GM19328 (cell line): ENCODE measurements at regions not wholly inside any gene's neighbourhood (a gene's known extent, or its start where the extent isn't known, plus 50 kb on each side); places are given as distances from the start of the nearest gene placed in this dataset.
A peak's percentile ranks its signal among the peaks of the same experiment; 100 is the strongest.

Source experiments
- ATAC-seq: cut with Tn5 transposase; IDR thresholded peaks from one replicate; pipeline ENCODE4 v1.9.1; 2021; ENCODE audit warnings: mild to moderate bottlenecking, moderate library complexity; ENCODE audit not compliant: unreplicated experiment

DNA sequence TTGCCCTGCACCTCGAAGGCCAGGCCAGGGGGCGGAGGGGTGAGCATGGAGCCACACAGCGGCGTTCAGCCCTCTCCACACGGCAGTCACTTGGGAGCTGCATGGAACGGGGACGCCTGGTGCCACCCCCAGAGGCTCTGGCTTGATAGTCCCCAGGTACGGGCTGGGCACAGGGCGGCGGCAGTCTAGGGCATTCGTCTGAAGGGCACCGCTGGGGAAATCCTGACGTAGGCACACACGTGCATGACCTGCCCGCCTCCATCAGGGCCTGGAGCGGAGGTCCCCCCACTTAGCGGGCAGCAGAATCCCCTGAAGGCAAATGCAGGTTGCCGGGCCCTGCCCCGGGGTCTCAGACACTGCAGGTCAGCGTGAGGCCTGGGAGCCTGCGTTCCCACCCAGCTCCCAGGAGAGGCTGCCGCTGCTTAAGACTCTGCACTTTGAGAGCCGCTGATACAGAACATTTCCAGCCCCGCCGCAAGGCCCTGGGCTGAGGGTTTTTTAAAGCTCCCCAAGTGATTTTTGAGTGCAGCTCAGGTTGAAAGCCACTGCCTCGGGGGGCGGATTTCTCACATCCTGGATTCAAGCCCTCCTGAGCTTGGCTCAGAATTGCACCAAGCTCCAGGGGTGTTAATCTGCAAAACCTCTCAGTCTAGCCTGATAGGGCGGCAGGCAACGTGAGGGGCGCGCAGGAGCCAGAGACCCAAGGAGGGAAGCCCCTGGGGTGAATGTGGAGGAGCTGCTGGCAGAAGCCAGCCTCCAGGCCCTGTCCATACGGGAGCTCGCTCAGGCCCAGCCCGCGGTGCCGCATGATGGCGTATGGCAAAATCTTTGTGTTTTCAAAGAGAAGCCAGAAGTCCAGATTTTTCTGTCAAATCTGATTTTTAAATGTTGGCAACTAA is 182.3 kb upstream of the GSE1 start:
- no peak for ATAC-seq

- ATAC-seq: no peak
These were observed 181.5 kb upstream of the GSE1 start for GRCh38 chr16:85431431-85432124.

GRCh38 chr16:85432606-85433005 is 180.5 kb upstream of the GSE1 start:
- no peak for ATAC-seq

DNA sequence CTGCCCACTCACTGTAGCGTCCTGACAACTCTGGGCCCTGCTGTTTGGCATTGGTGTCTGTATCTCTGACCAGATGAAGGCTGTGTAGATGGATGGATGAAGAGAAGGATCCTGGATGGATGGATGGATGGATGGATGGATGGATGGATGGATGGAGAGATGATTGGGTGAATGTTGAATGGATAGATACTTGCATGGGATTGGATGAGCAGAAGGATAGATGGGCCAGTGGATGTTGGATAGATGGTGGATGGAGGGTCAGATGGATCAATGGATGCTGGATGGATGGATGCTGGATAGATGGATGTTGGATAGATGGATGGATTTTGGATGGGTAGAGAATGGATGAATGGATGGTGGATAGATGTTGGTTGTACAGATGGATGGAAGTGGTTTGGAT is 179.6 kb upstream of the GSE1 start:
- no peak for ATAC-seq

- no peak for ATAC-seq
These were observed 177.8 kb upstream of the GSE1 start for GRCh38 chr16:85435286-85435685.

GRCh38 chr16:85435700-85436099 is 177.4 kb upstream of the GSE1 start:
- ATAC-seq: no peak

- ATAC-seq: no peak
These were observed 176.9 kb upstream of the GSE1 start for GRCh38 chr16:85436207-85436606.

GRCh38 chr16:85436636-85437165 is 176.4 kb upstream of the GSE1 start:
- no peak for ATAC-seq

DNA sequence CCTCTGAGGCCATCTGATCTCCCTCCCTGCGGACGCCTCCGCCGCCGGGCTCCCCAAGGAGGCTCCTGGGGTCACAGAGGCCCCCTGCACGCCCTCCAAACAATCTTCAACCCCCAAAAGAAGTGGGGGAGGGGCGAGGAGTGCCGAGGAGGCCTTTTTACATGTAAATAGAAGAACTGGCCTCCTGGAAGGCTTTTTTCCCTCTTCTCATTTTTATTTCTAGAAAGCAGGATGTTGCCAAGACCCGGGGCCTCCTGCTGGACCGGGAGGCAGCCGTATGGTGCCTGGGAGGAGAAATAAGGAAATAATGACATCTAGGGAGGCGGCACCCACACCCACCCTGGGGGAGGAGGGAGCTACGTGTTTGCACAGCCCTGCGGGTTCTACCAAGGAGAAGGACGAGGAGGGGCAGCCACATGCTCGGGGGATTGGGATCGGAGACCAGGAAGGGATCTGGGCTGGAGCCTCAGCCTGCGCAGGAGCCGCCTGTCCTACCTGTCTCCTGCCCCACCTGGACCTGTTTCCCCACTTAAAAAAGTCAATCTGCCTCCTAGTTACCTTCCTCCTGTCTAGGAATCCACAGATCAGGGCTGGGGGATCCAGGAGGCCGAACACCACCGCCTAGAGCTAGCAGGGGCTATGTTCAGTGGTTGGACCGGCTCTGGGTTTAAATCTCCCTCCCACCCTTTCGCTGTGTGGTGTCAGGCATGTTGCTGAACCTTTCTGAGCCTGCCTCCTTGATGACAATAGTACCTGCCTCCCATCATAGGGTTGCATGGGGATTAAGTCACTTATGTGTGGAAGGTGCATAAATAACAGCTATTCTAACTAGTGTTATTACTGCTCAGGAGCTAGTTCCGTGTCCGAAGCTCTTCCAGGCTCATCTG is 175.7 kb upstream of the GSE1 start:
- no peak for ATAC-seq

DNA sequence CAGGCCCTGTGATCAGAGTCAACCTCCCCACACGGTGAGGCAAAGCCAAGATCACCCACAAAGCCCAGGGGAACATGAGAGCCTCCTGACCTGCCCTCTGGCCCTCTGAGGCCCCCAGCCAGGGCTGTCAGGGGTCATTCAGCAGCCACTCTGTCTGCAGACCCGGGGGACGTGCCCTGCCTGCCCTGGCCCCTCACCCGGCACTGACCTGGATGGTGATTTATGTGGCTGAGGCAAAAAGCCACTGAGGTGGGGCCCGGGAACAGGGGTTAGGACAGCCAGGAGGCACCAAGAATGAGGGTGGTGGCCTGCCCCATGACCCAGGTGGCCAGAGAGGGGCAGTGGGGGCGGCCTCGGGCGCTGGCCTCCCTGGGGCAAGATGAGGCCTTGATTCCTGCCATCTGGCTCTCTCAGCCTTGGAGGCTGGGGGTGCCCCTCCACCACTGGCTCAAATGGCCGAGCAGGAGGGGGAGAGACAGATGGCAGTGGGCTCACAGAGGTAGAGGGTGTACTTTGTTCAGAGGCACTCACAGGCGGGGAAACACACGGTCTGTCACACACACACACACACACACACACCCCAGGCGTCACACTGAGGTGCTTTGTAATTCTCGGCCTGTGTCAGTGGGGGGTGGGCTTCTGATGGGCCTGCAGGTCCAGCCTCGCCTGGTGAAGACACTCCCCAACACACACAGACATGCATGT is 174.0 kb upstream of the GSE1 start:
- no peak for ATAC-seq

- ATAC-seq: no peak
These were observed 172.4 kb upstream of the GSE1 start for GRCh38 chr16:85440744-85441143.

DNA sequence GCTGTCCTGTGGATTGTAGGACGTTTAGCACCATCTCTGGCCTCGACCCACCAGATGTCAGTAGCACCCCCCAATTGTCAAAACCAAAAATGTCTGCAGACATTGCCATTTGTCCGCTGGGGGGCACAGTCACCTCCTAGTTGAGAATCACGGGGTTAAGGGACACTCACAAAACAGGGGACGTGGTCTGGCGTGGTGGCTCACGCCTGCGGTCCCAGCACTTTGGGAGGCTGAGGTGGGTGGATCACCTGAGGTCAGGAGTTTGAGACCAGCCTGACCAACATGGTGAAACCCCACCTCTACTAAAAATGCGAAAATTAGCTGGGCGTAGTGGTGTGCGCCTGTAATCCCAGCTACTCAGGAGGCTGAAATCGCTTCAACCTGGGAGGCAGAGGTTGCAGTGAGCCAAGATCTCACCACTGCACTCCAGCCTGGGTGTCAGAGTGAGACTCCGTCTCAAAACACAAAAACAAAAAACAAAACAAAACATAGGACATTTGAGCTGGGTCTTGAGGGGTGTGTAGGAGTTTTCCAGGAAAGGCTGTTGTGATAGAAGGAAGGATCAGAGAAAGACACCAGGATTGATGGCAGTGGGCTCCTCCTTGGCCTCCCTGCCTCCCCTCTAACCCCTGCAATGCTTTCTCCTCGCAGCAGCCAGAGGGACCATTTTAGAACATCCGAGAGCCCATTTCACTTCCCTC is 171.8 kb upstream of the GSE1 start:
- ATAC-seq: no peak

DNA sequence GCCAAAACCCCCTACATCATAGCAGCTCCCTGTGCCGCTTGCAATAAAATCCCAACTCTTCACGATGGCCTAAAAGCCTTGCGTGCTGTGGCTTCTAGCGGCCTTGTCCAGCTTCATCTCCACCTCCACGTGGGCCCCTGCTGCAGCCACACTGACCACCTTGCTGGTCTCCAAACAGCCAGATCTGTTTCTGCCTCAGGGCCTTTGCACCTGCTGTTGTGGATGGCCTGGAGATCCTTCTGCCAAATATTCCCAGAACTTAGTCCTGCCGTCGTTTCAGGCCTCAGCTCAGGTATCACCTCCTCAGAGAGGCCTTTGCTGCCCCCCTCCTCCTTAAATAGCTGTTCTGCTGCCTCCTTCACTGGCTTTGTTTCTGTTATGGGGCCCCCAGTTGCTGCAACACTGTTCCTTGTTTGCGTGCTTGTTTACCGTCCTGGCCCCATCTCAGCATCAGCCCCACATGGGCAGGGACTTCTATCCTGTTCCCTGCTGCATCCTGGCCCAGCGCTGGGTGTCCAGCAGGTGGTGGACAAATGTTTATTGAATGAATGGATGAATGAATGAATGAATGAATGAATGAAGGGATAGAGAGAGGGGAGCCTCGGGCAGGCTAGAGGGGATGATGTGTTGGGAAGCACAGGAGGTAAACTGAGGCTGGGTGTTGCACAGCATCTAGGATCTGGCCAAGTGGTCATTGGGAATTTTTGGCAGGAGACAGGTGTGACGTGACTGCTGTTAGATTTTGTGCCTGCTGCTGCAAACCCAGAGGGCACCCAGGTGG is 171.0 kb upstream of the GSE1 start:
- ATAC-seq: no peak

DNA sequence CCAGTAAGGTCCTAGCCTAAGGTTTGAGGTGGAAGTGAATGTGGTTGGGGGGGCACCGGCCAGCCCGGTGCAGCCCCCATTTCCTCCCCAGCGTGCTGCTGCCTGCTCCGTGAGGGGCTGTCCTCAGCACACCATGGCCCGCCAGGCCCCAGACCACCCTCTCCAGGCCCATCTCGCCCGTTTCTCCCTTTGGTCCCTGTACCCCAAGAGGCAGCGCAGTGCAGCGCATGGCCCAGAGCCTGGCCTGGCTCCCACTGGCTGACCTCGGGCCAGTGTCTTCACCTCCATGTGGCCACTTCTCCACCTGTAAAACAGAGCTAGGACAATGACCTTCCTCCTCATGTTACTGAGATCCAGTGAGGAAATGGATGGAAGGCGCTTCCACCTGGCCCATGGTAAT is 170.0 kb upstream of the GSE1 start:
- ATAC-seq: no peak

- ATAC-seq: no peak
These were observed 169.6 kb upstream of the GSE1 start for GRCh38 chr16:85443531-85443930.

- ATAC-seq: no peak
These were observed 167.9 kb upstream of the GSE1 start for GRCh38 chr16:85445064-85445778.

DNA sequence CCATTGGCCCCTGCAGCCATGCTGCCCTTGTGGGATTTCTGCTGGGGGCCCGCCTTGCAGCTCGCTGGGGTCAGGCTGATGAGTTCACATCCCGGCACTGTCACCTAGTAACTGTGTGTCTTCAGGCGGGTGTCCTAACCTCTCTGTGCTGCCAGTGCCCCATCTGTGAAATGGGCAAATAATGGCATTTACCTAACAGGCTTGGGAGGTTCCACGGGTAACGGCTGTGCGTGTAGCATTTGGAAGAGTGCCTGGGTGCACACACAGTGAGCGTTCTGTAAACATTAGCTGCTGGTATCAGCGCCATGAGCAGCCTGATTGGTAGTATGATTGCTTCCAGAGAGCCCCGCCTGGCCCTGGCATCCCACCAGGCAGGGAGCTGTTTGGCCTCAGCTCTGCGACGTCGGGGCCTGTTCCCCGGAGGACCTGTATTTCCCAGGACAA is 167.3 kb upstream of the GSE1 start:
- no peak for ATAC-seq

DNA sequence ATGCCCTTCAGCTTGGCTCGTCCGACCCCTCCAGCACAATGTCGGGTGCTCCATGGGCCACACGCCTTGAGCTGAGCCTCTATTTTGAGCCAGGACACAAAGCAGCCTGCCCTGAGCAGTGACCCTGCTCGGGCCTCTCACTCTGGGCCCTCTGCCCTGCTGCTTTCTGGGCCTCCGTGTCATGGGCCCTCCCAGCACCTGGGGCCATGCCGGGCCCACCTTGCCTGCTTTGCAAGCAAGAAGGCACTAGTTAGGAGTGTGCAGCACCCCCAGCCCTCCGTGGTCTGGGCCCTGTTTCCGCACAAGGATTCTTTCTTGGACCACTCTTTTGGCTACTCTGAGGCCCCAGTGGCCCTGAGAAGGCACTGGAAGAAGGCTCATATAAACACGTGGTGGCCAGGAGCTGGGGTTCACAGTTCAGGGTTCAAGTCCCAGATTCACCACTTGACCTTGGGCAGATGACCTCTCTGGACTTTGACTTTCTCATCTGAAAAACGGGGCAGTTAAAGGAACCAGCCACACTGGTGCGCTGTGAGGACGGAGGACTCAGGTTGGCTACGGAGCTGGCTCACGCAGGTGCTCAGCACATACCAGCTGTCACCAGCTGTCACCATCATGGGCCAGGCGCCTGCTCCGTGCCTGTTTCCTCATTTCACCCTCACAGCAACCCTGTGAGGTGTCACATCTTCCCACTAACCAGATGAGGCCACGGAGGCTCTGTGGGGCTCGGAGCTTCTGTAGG is 166.0 kb upstream of the GSE1 start:
- peak; percentile 47 for ATAC-seq
